ENCODE measurements at regions not wholly inside any gene's neighbourhood (a gene's known extent, or its start where the extent isn't known, plus 50 kb on each side); places are given as distances from the start of the nearest gene placed in this dataset.

GRCh38 chr14:97080991-97081390 is 283.8 kb downstream of the VRK1 start:
- DNase-seq: no peak
- Mint-ChIP-seq H3K36me3 (ENCODE audit: low read depth) (no peaks in the 10 kb centered on the region), H3K9me3 (peaks cover 10% of the 10 kb centered on the region), H3K27ac (no peak overlapping the region), H3K4me1 (peaks cover 8% of the 10 kb centered on the region), H3K27me3 (peaks cover 2% of the 10 kb centered on the region), H3K4me3 (no peak overlapping the region)
- intact Hi-C loops (cut with micrococcal nuclease): no loop called here

GRCh38 chr14:97095269-97095668 is 298.1 kb downstream of the VRK1 start:
- H3K27me3 Mint-ChIP-seq: peaks cover 3% of the 10 kb centered on the region
- intact Hi-C loops (cut with micrococcal nuclease): no loop called here
- no peak for DNase-seq

GRCh38 chr14:97097296-97097695 is 300.1 kb downstream of the VRK1 start:
- Mint-ChIP-seq H3K4me1 (no peaks in the 10 kb centered on the region), H3K27ac (no peak overlapping the region), H3K4me3 (no peak overlapping the region), H3K9me3 (peaks cover 4% of the 10 kb centered on the region), H3K36me3 (ENCODE audit: low read depth) (no peaks in the 10 kb centered on the region), H3K27me3 (peaks cover 3% of the 10 kb centered on the region)
- intact Hi-C loops (cut with micrococcal nuclease): no loop called here
- DNase-seq: no peak

More at GRCh38 chr14:97095269-97095668, 298.1 kb downstream of the VRK1 start:
- H3K9me3 Mint-ChIP-seq: peaks cover 4% of the 10 kb centered on the region
- no peaks in the 10 kb centered on the region for H3K4me1 Mint-ChIP-seq
- H3K27ac Mint-ChIP-seq: no peak overlapping the region
- H3K36me3 Mint-ChIP-seq (ENCODE audit: low read depth): no peaks in the 10 kb centered on the region
- no peak overlapping the region for H3K4me3 Mint-ChIP-seq

- no peak for DNase-seq
- peaks cover 4% of the 10 kb centered on the region for H3K9me3 Mint-ChIP-seq
- H3K4me1 Mint-ChIP-seq: no peaks in the 10 kb centered on the region
- intact Hi-C loops (cut with micrococcal nuclease): no loop called here
- H3K36me3 Mint-ChIP-seq (ENCODE audit: low read depth): no peaks in the 10 kb centered on the region
- no peak overlapping the region for H3K4me3 Mint-ChIP-seq
- no peak overlapping the region for H3K27ac Mint-ChIP-seq
- peaks cover 5% of the 10 kb centered on the region for H3K27me3 Mint-ChIP-seq
These were observed 303.1 kb downstream of the VRK1 start for GRCh38 chr14:97100306-97100705.

- H3K4me3 Mint-ChIP-seq: no peak overlapping the region
- no peaks in the 10 kb centered on the region for H3K36me3 Mint-ChIP-seq (ENCODE audit: low read depth)
- no peak overlapping the region for H3K27ac Mint-ChIP-seq
- no peak for DNase-seq
- intact Hi-C loops (cut with micrococcal nuclease): no loop called here
- H3K27me3 Mint-ChIP-seq: peaks cover 5% of the 10 kb centered on the region
- H3K9me3 Mint-ChIP-seq: peaks cover 4% of the 10 kb centered on the region
- no peaks in the 10 kb centered on the region for H3K4me1 Mint-ChIP-seq
These were observed 304.4 kb downstream of the VRK1 start for GRCh38 chr14:97101561-97101960.

GRCh38 chr14:97104029-97104428 is 306.8 kb downstream of the VRK1 start:
- no peaks in the 10 kb centered on the region for H3K4me1 Mint-ChIP-seq
- DNase-seq: no peak
- H3K9me3 Mint-ChIP-seq: no peaks in the 10 kb centered on the region
- no peak overlapping the region for H3K4me3 Mint-ChIP-seq
- intact Hi-C loops (cut with micrococcal nuclease): no loop called here
- H3K27me3 Mint-ChIP-seq: peaks cover 1% of the 10 kb centered on the region
- no peaks in the 10 kb centered on the region for H3K36me3 Mint-ChIP-seq (ENCODE audit: low read depth)
- H3K27ac Mint-ChIP-seq: no peak overlapping the region

- intact Hi-C loops (cut with micrococcal nuclease): no loop called here
- DNase-seq: no peak
- Mint-ChIP-seq H3K27ac (no peak overlapping the region), H3K4me1 (no peaks in the 10 kb centered on the region), H3K36me3 (ENCODE audit: low read depth) (peaks cover 2% of the 10 kb centered on the region), H3K9me3 (peaks cover 4% of the 10 kb centered on the region), H3K27me3 (peaks cover 1% of the 10 kb centered on the region), H3K4me3 (no peak overlapping the region)
These were observed 309.0 kb downstream of the VRK1 start for GRCh38 chr14:97106166-97106565.

- H3K4me1 Mint-ChIP-seq: no peaks in the 10 kb centered on the region
- no peak overlapping the region for H3K4me3 Mint-ChIP-seq
- H3K27me3 Mint-ChIP-seq: peaks cover 1% of the 10 kb centered on the region
- H3K9me3 Mint-ChIP-seq: peaks cover 4% of the 10 kb centered on the region
- intact Hi-C loops (cut with micrococcal nuclease): no loop called here
- H3K27ac Mint-ChIP-seq: no peak overlapping the region
- DNase-seq: no peak
- peaks cover 2% of the 10 kb centered on the region for H3K36me3 Mint-ChIP-seq (ENCODE audit: low read depth)
These were observed 309.4 kb downstream of the VRK1 start for GRCh38 chr14:97106609-97107008.

GRCh38 chr14:97107080-97107479 is 309.9 kb downstream of the VRK1 start:
- no peak for DNase-seq
- Mint-ChIP-seq H3K27me3 (peaks cover 1% of the 10 kb centered on the region), H3K27ac (no peak overlapping the region), H3K36me3 (ENCODE audit: low read depth) (peaks cover 2% of the 10 kb centered on the region), H3K4me3 (no peak overlapping the region), H3K9me3 (peaks cover 4% of the 10 kb centered on the region), H3K4me1 (no peaks in the 10 kb centered on the region)
- intact Hi-C loops (cut with micrococcal nuclease): no loop called here

GRCh38 chr14:97107760-97108159 is 310.6 kb downstream of the VRK1 start:
- Mint-ChIP-seq H3K4me3 (no peak overlapping the region), H3K27me3 (peaks cover 1% of the 10 kb centered on the region), H3K27ac (no peak overlapping the region), H3K36me3 (ENCODE audit: low read depth) (peaks cover 2% of the 10 kb centered on the region), H3K4me1 (no peaks in the 10 kb centered on the region), H3K9me3 (peaks cover 4% of the 10 kb centered on the region)
- intact Hi-C loops (cut with micrococcal nuclease): no loop called here
- no peak for DNase-seq

GRCh38 chr14:97109234-97109633 is 312.1 kb downstream of the VRK1 start:
- peaks cover 3% of the 10 kb centered on the region for H3K27me3 Mint-ChIP-seq
- H3K27ac Mint-ChIP-seq: no peak overlapping the region
- intact Hi-C loops (cut with micrococcal nuclease): no loop called here
- H3K36me3 Mint-ChIP-seq (ENCODE audit: low read depth): peaks cover 2% of the 10 kb centered on the region
- no peaks in the 10 kb centered on the region for H3K4me1 Mint-ChIP-seq
- no peak for DNase-seq
- peaks cover 4% of the 10 kb centered on the region for H3K9me3 Mint-ChIP-seq
- no peak overlapping the region for H3K4me3 Mint-ChIP-seq

GRCh38 chr14:97113339-97113738 is 316.2 kb downstream of the VRK1 start:
- no peak for DNase-seq
- no peaks in the 10 kb centered on the region for H3K4me1 Mint-ChIP-seq
- H3K9me3 Mint-ChIP-seq: peaks cover 4% of the 10 kb centered on the region
- H3K27me3 Mint-ChIP-seq: peaks cover 2% of the 10 kb centered on the region
- H3K4me3 Mint-ChIP-seq: no peak overlapping the region
- H3K27ac Mint-ChIP-seq: no peak overlapping the region
- intact Hi-C loops (cut with micrococcal nuclease): no loop called here
- H3K36me3 Mint-ChIP-seq (ENCODE audit: low read depth): peaks cover 2% of the 10 kb centered on the region

GRCh38 chr14:97116546-97116945 is 319.4 kb downstream of the VRK1 start:
- H3K27me3 Mint-ChIP-seq: peaks cover 2% of the 10 kb centered on the region
- H3K36me3 Mint-ChIP-seq (ENCODE audit: low read depth): no peaks in the 10 kb centered on the region
- H3K27ac Mint-ChIP-seq: no peak overlapping the region
- DNase-seq: no peak
- no peaks in the 10 kb centered on the region for H3K9me3 Mint-ChIP-seq
- intact Hi-C loops (cut with micrococcal nuclease): no loop called here
- peaks cover 24% of the 10 kb centered on the region for H3K4me1 Mint-ChIP-seq
- H3K4me3 Mint-ChIP-seq: no peak overlapping the region

- H3K27me3 Mint-ChIP-seq: peaks cover 2% of the 10 kb centered on the region
- DNase-seq: no peak
- H3K36me3 Mint-ChIP-seq (ENCODE audit: low read depth): no peaks in the 10 kb centered on the region
- peaks cover 29% of the 10 kb centered on the region for H3K4me1 Mint-ChIP-seq
- intact Hi-C loops (cut with micrococcal nuclease): no loop called here
- H3K27ac Mint-ChIP-seq: no peak overlapping the region
- no peak overlapping the region for H3K4me3 Mint-ChIP-seq
- no peaks in the 10 kb centered on the region for H3K9me3 Mint-ChIP-seq
These were observed 320.5 kb downstream of the VRK1 start for GRCh38 chr14:97117693-97118092.

- Mint-ChIP-seq H3K27me3 (no peaks in the 10 kb centered on the region), H3K27ac (peak overlapping the region; percentile 91), H3K9me3 (peaks cover 3% of the 10 kb centered on the region), H3K4me3 (peak overlapping the region; percentile 53), H3K36me3 (ENCODE audit: low read depth) (no peaks in the 10 kb centered on the region), H3K4me1 (peaks cover 29% of the 10 kb centered on the region)
- no peak for DNase-seq
- intact Hi-C loops (cut with micrococcal nuclease): no loop called here
These were observed 323.0 kb downstream of the VRK1 start for GRCh38 chr14:97120204-97120603.

All from activated CD4-positive, alpha-beta T cell treated with anti-CD3 and anti-CD28 coated beads, Interleukin-2, amount 10 ng/mL, durations not matched to agents 24 days and 14 days (primary cell).